NCI-H526 (cell line): ENCODE measurements at regions not wholly inside any gene's neighbourhood (a gene's known extent, or its start where the extent isn't known, plus 50 kb on each side); places are given as distances from the start of the nearest gene placed in this dataset.
A peak's percentile ranks its signal among the peaks of the same experiment; 100 is the strongest.

Experiments used
- DNase-seq, 2 experiments: peaks; one replicate each; lab custom pipeline; 2025; lab: John Stamatoyannopoulos, UW

GRCh38 chr16:26885674-26886073 lies 181.1 kb upstream of the C16orf82 start:
- no peak for DNase-seq

DNA sequence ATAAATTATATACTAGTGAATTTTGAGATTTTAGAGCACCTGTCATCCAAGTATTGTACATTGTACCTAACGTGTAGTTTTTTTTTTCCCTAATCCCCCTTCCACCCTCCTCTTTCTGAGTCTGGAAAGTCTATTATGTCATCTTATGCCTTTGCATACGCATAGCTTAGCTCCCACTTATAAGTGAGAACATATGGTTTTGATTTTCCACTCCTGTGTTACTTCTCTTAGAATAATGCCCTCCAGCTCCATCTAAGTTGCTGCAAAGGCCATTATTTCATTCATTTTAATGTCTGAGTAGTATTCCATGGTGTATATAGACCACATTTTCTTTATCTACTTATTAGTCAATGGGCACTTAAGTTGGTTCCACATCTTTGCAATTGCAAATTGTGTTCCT lies 177.0 kb upstream of the C16orf82 start:
- DNase-seq, result no peak

DNA sequence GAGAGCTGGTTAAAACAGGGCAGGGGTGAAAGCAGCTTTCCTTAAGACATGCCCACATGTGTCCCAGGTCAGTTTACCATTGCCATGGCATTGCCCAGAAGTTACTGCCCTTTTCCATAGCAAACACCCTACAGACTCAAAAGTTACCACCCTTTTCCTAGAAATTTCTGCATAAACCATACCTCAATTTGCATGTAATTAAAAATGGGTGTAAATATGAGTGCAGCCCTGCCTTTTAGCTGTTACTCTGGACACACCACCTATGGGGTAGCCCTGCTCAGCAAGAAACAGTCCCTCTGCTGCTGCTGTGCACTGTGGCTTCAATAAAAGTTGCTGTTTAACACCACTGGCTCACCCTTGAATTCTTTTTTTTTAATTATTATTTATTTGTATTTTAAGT lies 168.5 kb upstream of the C16orf82 start:
- no peak for DNase-seq

GRCh38 chr16:26901196-26901861 lies 165.4 kb upstream of the C16orf82 start:
- DNase-seq, result no peak

DNA sequence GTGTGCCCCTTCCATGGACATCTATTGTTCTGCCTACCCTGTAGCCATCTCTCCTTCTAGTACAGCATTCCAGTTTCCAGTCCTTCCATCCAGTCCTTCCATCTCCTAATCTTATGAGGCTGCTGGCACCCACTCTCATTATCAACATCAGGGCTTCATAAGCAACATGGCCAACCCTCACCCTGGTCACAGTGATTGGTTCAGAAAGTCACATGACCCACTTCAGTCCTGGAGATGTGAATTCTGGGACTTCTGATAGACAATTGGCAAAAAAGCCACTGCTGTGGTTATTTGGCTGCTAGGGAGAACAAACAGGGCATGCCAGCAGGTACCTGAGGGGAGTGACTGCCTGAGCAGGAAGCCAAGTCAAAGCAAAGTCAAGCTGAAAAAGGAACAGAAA lies 164.7 kb upstream of the C16orf82 start:
- DNase-seq, result no peak

GRCh38 chr16:26905336-26905735 lies 161.4 kb upstream of the C16orf82 start:
- DNase-seq, result no peak

GRCh38 chr16:26909623-26910022 lies 157.1 kb upstream of the C16orf82 start:
- no peak for DNase-seq

DNA sequence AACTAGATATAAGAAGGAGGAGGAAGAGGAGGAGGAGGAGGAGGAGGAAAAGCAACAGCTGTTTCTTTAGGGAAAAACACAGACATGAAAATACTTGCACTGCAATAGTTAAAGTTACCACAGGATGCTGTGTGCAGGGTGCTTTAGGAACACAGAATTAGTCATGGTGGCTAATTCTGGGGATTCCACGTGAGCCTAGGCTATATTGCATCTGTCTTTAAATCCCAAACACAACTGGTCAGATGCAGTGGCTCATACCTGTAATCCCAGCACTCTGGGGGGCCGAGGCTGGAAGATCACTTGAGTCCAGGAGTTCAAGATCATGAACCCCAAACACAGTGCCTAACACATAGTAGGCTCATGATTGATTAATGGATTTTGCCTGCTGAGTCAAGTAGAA lies 155.3 kb upstream of the C16orf82 start:
- no peak for DNase-seq

DNA sequence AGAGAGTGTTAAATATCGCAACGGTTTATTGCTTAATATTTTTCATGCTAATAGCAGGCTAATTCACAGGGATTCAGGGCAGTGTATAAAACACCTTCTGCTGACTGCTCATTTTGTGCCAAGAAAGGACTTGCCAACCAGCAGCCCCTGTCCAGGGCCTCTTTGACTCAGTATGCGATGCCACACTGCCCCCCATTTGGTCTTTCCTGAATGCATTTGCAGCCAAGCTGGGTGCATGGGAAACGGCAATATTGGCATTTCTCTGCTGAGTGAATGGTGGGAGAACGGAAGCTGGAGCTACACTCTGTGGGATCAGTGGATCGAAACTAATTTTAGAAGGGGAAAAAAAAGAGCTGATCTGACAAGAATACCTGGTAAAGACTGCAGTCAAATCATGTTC lies 152.9 kb upstream of the C16orf82 start:
- DNase-seq, result no peak

GRCh38 chr16:26930786-26931581 lies 135.7 kb upstream of the C16orf82 start:
- DNase-seq, result no peak

DNA sequence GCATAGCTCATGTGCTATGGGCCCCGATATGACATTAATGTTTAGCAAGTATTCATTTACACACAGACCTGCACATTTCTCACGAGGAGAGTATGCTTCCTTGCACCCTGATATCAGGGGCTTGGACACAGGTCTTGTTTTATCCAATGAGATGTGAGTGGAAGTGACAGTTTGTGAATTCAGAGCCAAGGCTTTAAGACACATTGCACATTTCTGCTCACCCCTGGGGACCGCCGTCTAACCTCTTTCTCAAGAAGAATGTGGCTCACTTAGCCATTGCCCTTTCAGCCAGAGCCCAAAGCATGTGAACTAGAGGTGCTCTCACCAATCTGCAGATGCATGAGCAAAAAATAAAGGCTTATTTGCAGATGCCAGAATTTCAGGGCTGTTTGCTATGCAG lies 116.1 kb upstream of the C16orf82 start:
- no peak for DNase-seq

DNA sequence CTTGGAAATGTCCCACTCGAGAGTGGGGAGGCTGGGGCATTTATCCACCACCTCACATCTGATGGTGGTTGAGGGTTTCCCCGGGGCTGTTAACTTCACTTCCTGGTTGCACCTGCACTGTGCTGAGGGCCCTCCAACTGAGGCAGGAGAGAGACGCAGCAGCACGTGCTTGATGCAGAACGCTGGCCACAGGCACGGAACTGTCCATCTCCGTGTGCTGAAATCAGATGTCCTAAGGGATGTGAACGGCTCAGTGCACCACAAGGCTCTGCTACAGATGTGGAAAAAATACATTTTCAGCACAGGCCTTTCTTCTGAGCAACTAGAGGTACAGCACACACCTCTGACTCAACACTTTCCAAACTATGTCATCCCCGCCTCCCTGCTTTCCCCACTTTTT lies 114.8 kb upstream of the C16orf82 start:
- DNase-seq, result no peak

GRCh38 chr16:26952411-26952810 lies 114.3 kb upstream of the C16orf82 start:
- DNase-seq, result peak in 1 of 2 experiments; percentile 5

DNA sequence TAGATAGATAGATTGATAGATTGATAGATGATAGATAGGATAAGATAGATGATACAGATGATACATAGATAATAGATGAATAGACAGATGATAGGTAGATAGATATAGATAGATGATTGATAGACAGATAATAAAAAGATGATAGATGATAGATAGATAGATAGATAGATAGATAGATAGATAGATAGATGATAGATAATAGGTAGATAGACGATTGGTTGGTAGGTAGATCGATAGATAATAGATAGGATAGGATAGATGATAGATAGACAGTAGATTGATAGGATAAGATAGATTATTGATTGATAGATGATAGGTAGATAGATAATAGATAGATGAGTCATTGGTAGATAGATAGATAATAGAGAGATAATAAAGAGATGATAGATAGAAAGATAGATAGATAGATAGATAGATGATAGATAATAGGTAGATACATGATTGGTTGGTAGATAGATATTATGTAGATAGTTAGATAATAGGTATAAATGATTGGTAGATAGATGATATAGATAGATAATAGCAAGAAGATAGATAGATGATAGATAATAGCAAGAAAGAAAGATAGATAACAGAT lies 109.4 kb upstream of the C16orf82 start:
- DNase-seq, result no peak

DNA sequence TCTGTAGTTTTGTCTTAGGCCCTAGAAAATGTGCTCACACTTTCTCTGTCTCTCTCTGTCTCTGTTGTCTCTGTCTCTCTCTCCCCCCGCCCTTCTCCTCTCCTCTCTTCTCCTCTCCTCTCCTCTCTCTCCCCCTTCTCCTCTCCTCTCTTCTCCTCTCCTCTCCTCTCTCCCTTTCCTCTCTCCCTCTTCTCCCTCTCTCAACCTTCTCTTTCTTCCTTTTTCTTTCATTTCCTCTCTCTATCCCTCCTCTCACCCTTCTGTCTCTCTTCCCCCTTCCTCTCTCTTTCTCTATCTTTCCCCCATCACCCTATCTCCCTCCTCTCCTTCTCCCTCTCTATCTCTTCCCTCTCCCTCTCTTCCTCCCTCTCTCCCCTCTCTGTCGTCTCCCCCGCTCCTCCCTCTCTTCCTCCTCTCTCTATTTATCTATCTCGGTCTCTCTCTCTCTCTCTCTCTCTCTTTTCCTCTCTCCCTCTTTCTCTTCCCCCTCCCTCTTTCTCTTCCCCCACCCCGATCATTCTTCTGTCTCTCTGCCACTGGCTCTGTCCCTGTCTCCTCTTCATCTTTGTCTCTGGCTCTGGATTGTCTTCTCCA lies 107.2 kb upstream of the C16orf82 start:
- no peak for DNase-seq

DNA sequence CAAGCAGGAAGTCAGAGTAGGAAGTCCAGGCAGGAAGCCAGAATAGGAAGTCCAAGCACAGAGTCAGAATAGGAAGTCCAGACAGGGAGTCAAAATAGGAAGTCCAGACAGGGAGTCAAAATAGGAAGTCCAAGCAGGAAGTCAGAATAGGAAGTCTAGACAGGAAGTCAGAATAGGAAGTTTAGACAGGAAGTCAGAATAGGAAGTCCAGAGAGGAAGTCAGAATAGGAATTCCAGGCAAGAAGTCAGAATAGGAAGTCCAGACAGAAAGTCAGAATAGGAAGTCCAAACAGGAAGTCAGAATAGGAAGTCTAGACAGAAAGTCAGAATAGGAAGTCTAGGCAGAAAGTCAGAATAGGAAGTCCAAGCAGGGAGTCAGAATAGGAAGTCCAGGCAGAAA lies 105.3 kb upstream of the C16orf82 start:
- DNase-seq, result no peak

GRCh38 chr16:26963109-26963508 lies 103.6 kb upstream of the C16orf82 start:
- DNase-seq, result peak in 1 of 2 experiments; percentile 24

DNA sequence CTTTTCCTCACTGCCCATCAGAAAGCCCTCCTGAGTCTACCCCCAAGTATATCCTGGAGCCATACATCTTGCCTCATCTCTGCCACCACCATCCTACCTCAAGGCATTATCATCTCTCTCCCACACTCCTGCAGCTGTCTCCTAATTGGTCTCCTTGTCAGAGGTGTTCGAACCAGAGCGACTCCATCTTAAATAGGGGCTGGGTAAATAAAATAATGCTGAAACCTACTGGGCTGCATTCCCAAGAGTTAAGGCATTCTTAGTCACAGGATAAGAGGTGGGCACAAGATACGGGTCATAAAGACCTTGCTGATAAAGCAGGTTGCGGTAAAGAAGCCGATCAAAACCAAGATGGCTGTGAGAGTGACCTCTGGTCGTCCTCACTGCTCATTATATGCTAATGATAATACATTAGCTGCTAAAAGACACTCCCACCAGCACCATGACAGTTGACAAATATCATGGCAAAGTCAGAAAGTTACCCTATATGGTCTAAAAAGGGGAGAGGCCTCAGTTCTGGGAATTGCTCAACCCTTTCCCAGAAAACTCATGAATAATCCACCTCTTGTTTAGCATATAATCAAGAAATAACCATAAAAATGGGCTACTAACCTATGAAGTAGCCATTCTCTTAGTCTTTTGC lies 97.0 kb upstream of the C16orf82 start:
- no peak for DNase-seq

DNA sequence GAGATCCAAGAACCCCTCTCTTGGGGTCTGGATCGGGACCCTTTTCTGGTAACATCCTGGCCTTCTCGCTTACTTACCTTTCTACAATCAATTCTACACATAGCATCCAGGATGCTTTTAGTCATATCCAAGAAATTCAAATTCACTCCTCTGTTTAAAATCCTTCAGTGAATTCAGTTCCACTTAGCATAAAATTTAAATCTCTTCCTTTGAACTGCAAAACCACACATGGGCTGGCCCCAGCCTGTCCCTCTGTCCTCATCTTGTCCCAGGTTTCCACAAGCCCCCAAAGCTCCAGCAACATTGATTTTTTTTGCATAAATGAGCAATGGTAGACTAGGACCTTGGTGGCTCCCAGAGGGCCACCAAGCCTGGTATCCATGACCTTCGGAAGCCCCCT lies 96.4 kb upstream of the C16orf82 start:
- no peak for DNase-seq

DNA sequence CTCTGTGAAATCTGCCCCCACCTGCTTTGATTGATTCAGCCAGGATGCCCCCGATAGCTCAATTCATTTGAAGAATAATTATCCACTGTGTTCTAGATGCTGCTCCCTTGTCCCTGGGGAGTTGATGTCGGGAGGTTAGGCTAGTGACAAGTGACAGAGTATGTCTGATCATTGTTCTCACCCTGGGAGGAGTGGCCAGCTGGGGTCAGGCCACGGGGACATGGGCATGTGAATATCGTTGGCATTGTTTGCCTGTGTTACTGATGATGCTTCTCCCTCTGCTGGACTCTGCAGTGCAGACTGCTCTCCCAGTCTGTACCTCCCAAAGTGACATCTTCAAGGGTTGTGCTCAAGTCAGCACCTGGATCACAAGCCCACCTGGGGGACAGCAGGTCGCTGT lies 89.9 kb upstream of the C16orf82 start:
- no peak for DNase-seq

DNA sequence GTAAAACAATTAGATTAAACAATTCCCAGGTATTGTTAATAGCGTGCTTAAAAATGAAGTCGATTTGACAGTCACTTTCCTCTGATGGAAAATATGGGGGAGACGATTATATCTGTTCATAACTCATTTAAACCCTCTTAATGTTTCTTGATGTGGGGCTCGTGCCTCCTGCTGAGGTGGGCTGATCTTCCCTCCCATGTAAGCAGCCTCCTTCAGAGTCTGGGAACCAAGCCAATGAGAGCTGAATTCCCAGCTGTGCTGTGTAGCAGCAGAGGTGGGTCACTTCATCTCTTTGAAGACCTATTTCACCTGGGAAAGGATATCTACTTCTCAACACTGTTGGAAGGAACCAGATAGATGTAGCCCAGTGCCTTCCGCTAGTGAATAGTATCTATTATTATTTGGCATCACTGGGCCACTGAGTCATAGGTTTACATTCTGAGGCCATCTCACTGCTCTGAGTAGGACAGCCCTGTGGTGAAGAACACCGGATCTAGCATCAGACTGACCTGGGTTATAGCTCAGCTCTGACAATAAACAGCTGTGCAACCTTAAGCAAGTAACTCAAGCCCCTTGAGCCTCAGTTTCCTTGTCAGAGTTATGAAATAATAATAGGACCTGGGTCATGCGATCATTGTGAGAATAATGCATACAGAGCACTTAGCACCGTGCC lies 85.3 kb upstream of the C16orf82 start:
- DNase-seq, result no peak

GRCh38 chr16:26982422-26982821 lies 84.3 kb upstream of the C16orf82 start:
- no peak for DNase-seq
